Activated CD8-positive, alpha-beta T cell treated with anti-CD3 and anti-CD28 coated beads for 36 hours (primary cell): ENCODE measurements at regions not wholly inside any gene's neighbourhood (a gene's known extent, or its start where the extent isn't known, plus 50 kb on each side); places are given as distances from the start of the nearest gene placed in this dataset.

ENCODE experiments used
- ATAC-seq: fragments of 200-7000 bp; cut with Tn5 transposase; one replicate; pipeline ENCODE4 v1.10.0; 2021; ENCODE audit warnings: mild to moderate bottlenecking, moderate library complexity
- CTCF ChIA-PET: fragments of 350-600 bp; sonication (Branson Sonifier 250); formaldehyde crosslinking; loops from one replicate; lab custom pipeline; 2021; ENCODE audit warnings: antibody characterized with exemption; lab: Charles Lee
- POLR2A ChIA-PET: fragments of 350-600 bp; sonication (Branson Sonifier 250); formaldehyde crosslinking; loops from one replicate; lab custom pipeline; 2021; ENCODE audit warnings: antibody characterized with exemption; lab: Charles Lee
- DNase-seq: peaks from one replicate; pipeline ENCODE4 v3.0.0-alpha.2; 2020
- H3K27ac Mint-ChIP-seq: one replicate; pipeline ENCODE4 v1.8.0; 2021; ENCODE audit warnings: mild to moderate bottlenecking, mixed read lengths
- H3K27me3 Mint-ChIP-seq: one replicate; pipeline ENCODE4 v1.8.0; 2021; ENCODE audit warnings: mixed read lengths
- H3K36me3 Mint-ChIP-seq: one replicate; pipeline ENCODE4 v1.8.0; 2021; ENCODE audit warnings: low read depth, mixed read lengths
- H3K4me1 Mint-ChIP-seq: one replicate; pipeline ENCODE4 v1.8.0; 2021; ENCODE audit warnings: low read depth, mixed read lengths
- H3K4me3 Mint-ChIP-seq: one replicate; pipeline ENCODE4 v1.8.0; 2021; ENCODE audit warnings: mild to moderate bottlenecking, moderate library complexity, mixed read lengths
- H3K9me3 Mint-ChIP-seq: one replicate; pipeline ENCODE4 v1.8.0; 2021; ENCODE audit warnings: mixed read lengths
- intact Hi-C: fragments of 100-400 bp; cut with micrococcal nuclease; formaldehyde crosslinking; loops from one replicate; pipeline ENCODE4 v1.10.0; 2022
- TF ChIP-seq, protein P1 (sequence below): fragments of 200-600 bp; IDR thresholded peaks from one replicate; pipeline ENCODE4 v1.8.0; 2022; ENCODE audit warnings: antibody characterized with exemption, mild to moderate bottlenecking

- H3K36me3 Mint-ChIP-seq = no peaks in the 10 kb centered on the region
- CTCF ChIA-PET = no interaction called here
Observed at GRCh38 chr18:55858661-55859515, 270.9 kb upstream of the TCF4 start.

DNA sequence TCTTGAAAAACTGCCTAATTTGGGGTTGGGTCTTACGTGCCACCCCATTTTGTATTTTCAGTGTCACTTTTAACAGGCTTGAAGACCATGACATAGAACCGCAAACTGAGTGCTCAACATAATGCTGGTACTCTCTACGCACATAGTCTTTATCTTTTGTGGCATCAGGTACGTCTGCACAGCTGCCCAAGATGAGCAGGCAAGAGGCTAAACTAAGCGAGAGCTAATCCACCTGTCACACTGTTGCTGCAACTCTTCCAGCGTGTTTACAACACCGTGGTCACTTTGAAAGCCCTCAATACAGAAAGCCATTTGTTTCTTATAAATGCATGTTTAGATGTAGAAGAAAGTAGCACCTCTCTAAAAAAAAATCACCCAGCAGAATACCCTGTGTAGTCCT lies 270.0 kb upstream of the TCF4 start:
- CTCF ChIA-PET = no interaction called here
- Mint-ChIP-seq H3K4me3 (no peak overlapping the region), H3K27ac (no peak overlapping the region), H3K27me3 (peaks cover 3% of the 10 kb centered on the region), H3K9me3 (no peaks in the 10 kb centered on the region), H3K4me1 (no peaks in the 10 kb centered on the region), H3K36me3 (no peaks in the 10 kb centered on the region)
- intact Hi-C loops = no loop called here
- TF ChIP-seq, protein P1, sequence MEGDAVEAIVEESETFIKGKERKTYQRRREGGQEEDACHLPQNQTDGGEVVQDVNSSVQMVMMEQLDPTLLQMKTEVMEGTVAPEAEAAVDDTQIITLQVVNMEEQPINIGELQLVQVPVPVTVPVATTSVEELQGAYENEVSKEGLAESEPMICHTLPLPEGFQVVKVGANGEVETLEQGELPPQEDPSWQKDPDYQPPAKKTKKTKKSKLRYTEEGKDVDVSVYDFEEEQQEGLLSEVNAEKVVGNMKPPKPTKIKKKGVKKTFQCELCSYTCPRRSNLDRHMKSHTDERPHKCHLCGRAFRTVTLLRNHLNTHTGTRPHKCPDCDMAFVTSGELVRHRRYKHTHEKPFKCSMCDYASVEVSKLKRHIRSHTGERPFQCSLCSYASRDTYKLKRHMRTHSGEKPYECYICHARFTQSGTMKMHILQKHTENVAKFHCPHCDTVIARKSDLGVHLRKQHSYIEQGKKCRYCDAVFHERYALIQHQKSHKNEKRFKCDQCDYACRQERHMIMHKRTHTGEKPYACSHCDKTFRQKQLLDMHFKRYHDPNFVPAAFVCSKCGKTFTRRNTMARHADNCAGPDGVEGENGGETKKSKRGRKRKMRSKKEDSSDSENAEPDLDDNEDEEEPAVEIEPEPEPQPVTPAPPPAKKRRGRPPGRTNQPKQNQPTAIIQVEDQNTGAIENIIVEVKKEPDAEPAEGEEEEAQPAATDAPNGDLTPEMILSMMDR = no peak
- DNase-seq (no peak), ATAC-seq (no peak)
- POLR2A ChIA-PET = no interaction called here

More at GRCh38 chr18:55858661-55859515, 270.9 kb upstream of the TCF4 start:
- H3K4me3 Mint-ChIP-seq = no peak overlapping the region
- TF ChIP-seq, protein P1 = no peak
- no peak overlapping the region for H3K27ac Mint-ChIP-seq
- no peaks in the 10 kb centered on the region for H3K9me3 Mint-ChIP-seq
- POLR2A ChIA-PET = no interaction called here
- peaks cover 3% of the 10 kb centered on the region for H3K27me3 Mint-ChIP-seq
- ATAC-seq (no peak), DNase-seq (no peak)
- H3K4me1 Mint-ChIP-seq = no peaks in the 10 kb centered on the region
- intact Hi-C loops = no loop called here

- no peak overlapping the region for H3K27ac Mint-ChIP-seq
- CTCF ChIA-PET = no interaction called here
- no peaks in the 10 kb centered on the region for H3K9me3 Mint-ChIP-seq
- POLR2A ChIA-PET = no interaction called here
- DNase-seq (no peak), ATAC-seq (no peak)
- TF ChIP-seq, protein P1 = no peak
- no peak overlapping the region for H3K4me3 Mint-ChIP-seq
- no peaks in the 10 kb centered on the region for H3K36me3 Mint-ChIP-seq
- intact Hi-C loops = no loop called here
- H3K27me3 Mint-ChIP-seq = peaks cover 3% of the 10 kb centered on the region
- no peaks in the 10 kb centered on the region for H3K4me1 Mint-ChIP-seq
Observed at GRCh38 chr18:55857409-55857808, 269.4 kb upstream of the TCF4 start.

DNA sequence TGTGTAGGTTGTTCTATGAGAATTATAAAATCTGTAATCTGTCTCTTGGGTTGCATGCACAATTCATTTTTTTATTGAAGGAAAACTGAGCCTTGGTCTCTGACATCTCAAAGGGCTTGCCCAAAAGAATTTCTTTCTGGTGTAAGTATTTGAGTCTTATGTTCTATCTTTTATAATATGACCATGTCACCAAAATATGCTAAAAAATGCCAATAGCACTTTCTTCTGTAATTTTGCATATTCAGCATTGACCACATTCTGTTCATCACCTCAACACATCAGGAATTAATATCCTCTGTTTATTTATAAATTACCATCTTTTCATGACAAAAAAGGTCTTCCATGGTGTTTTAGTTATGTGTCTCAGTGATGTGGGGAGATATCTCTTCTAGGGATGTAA lies 268.7 kb upstream of the TCF4 start:
- ATAC-seq (no peak), DNase-seq (no peak)
- Mint-ChIP-seq H3K4me1 (no peaks in the 10 kb centered on the region), H3K9me3 (no peaks in the 10 kb centered on the region), H3K4me3 (no peak overlapping the region), H3K27ac (no peak overlapping the region), H3K27me3 (peaks cover 3% of the 10 kb centered on the region), H3K36me3 (no peaks in the 10 kb centered on the region)
- TF ChIP-seq, protein P1 = no peak
- ChIA-PET POLR2A (no interaction called here), CTCF (no interaction called here)
- intact Hi-C loops = no loop called here

DNA sequence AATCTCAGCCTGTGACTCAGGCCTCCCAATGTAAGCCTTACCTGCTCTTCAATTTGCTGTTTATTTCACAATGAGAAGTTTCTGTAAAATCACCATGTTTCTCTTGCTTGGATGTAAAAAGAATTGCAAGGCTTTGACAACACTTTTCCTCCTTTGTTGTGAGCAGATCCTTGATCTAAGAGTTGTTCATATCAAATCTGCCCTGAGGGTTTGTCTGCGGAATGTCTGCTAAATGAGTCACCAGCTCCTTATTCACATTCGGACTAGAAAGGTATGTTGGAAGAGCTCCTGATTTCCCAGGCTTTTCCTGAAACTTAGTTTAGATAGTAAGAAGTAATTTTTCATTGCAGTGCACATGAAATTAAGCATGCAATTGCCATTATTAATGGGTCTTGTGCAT lies 268.2 kb upstream of the TCF4 start:
- POLR2A ChIA-PET = no interaction called here
- H3K27ac Mint-ChIP-seq = no peak overlapping the region
- no peak for DNase-seq

More for the DNA sequence above, 268.2 kb upstream of the TCF4 start:
- Mint-ChIP-seq H3K9me3 (no peaks in the 10 kb centered on the region), H3K27me3 (peaks cover 3% of the 10 kb centered on the region), H3K4me3 (no peak overlapping the region), H3K36me3 (no peaks in the 10 kb centered on the region), H3K4me1 (no peaks in the 10 kb centered on the region)
- intact Hi-C loops = no loop called here
- TF ChIP-seq, protein P1 = no peak
- CTCF ChIA-PET = interaction anchor here (1.4 kb wide), 1 partner anchor 16 kb away, joined by 3 read pairs; no protein-coding TSS in a partner anchor
- no peak for ATAC-seq
